COLO829 (cell line): ENCODE measurements at regions not wholly inside any gene's neighbourhood (a gene's known extent, or its start where the extent isn't known, plus 50 kb on each side); places are given as distances from the start of the nearest gene placed in this dataset.

Experiments
- DNase-seq: peaks from one replicate; pipeline ENCODE4 v3.0.0; 2012; ENCODE audit warnings: low spot score

DNA sequence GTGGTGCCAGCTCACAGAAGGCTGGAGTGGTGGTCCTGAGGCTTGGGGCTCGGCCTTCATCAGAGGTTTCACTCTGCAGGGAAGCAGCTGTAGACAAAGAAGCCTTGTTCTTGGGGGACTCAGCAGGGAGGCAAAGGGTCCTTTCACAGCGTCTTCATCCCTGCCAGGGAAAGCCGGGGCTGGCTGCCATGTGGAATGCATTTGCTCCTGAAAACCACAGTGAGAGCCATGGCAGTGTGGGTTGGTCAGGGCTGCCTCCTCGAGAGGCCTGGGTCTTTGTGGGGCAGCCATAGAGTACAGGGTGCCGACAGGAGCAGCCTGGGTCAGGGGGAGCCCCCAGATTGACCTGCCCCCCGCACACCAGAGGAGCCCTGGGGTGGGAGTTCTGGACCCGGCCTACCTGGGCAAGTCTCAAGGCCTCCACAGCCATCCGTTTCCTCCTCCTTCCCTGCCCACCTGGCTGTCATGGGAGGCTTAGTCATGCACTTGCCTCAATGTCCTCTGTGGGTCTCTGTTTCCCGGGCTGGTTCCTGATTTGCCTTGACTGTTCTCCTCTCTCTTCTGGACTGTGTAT, 144.0 kb downstream of the CDC5L start:
- DNase-seq, result no peak

DNA sequence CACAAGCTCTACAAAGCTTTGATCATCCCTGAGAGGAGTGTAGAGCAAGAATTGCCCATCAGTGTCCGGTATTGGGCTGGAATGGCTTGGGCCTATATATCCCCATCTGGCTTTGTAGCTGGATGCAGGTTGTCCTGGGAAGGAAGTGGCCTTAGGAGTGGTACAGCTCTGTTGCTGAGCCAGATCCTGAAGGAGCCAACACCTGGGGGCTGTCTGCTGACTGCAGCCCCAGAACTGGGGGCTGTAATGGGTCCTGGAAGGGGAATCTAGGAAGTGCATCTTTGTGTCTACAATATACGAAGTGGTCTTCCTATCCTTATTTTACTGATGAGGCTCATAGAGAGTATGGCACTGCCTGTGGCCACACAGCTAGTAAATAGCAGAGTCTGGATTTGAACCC, 145.9 kb downstream of the CDC5L start:
- no peak for DNase-seq

DNA sequence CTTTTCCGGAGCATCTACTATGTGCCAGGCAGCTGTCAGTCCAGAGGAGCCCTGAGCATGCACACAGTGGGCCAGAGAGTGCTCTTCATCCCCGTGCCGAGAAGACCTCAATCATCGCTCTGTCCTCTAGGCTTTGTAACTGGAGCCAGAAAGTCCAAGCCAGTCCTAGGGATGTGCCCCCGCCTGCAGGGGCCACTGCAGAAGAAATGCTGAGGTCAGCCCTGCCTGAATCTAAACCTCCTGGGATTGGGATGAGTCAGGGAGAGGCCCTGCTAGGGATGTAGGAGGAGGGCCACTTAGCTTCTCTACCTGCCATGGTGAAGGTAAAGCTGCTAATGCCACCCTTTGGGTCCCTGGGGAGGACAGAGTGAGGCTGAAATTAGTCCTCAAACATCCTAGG, 146.8 kb downstream of the CDC5L start:
- DNase-seq, result no peak

DNA sequence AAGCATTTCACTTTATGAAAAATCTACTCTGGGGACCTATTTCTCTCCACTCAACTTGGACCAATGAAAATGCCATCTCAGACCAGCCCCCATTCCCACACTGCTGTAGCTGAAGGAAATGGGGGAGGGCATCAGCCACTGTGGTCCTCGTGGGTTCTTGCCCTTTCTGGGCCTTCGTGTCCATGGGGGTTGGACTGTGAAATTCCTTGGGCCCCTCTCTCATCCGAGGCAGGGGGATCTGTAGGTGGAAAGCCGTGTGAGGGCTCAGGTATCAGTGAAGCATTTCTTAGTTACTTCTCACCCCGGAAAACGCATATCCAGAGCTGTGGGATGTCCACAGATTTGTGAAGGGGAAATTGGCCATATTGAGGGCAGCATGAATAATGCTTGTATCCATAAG, 147.9 kb downstream of the CDC5L start:
- DNase-seq, result no peak

DNA sequence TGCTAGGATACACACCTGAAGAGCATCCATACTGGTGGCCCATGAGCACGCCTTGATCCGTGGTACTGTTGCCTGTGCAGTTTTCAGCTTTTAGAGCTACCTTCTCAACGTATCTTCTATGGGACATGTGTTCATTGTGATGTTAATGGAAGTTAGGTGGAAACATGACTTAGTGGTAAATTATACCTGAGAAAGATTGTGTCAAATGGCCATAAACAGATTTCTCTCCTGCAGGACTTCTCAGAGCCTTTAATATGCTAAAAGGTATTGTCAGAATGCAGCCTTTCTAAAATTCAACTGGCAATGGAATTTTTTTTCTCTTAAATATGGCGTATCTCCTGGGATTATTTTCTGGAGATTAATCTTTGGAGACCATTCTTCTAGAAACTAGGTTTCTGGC, 148.5 kb downstream of the CDC5L start:
- DNase-seq, result no peak

GRCh38 chr6:44537306-44538049, 150.0 kb downstream of the CDC5L start:
- DNase-seq, result no peak

DNA sequence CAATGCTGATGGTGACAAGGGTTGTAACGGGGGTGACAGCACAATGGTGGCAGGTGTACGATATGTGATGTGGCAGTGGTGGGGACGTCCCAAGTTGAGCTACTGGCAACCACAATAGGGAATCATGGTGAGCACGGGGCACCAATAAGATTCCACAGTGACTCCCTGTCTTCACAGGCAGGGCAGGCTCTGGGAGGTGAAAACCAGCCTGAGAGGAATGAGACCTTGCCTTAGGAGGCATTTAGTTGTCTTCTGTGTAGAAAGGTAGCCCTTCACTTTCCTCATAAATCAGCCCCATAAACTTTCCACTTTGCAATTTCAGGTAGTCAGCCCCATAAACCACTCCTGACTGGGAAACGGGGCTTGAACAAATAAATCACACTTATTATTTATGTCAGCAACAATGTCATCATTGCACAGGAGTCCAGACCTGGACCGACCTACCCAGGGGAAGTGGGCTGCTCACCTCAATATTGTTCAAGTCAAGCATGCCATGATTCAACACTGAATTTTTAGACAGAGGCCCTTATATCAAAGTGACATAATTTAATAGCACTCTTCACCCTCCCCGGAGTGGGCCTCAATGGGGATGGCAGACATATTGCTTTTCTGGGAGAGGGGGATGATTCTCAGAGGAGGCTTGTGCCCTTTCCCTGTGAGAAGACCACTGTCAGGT, 150.8 kb downstream of the CDC5L start:
- DNase-seq, result no peak

DNA sequence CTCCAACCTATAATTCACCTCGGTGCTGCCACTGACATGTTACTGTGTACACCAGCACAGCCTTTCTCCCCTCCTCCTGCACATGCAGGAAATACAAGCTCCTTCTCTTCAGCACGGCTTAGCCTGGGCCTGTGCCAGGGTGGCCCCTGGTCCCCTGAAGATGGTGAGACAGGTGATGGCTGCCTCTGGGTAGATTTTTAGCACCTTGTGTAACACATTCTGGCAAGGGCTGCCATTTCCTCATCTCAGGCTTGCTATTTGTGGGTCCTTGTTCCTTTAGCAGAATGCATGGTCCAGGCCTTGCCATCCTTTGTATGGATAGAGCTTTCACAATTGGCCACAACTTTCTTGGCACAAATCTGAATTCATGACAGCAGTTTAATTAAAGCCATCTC, 151.3 kb downstream of the CDC5L start:
- no peak for DNase-seq

DNA sequence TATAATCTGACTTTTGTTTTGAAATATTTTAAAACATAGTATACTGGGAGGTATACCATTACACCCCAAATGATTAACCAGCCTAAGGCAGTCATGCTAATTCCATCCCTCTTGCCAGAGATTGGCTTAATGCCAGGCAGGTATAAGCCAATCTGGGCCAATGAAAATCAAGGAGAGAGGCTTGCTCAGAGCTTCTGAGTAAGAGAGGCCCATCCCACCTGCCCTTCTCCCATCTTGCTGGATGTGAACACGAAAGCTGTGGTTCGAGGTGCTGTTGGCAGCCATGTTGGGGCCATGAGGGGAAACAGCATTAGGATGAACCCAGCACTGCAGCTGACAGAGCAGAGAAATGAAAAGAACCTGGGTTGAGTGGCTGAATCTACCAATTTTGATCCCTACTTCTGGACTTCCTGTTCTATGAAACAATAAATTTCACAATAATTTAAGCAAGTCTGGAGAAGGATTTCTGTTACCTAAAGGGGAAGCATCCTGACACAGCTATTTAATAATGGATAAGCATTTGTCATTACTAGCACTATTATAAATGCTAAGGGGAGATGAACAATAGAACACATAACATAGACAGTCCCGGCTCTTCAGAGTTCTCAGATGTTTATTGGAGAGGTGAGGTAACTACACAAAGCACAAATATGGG, 152.3 kb downstream of the CDC5L start:
- no peak for DNase-seq

DNA sequence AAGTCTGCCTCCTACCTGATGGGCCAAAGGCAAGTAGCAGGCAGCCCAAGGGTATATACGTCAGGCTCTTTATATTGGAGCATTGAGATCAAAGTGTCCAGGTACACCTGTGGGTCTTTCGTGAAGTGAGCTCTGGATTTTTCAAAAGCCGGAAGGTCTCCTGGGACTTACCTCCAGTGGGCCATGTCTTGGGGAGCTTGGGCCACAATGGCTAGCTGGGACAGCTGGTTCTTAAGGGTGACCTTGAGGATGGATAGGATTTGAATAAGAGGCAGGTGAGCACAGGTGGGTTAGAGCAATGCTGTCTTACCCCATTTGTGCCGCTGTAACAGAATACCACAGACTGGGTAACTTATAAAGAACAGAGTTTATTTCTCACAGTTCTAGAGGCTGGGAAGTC, 153.4 kb downstream of the CDC5L start:
- DNase-seq, result no peak

- no peak for DNase-seq
Observed at GRCh38 chr6:44542401-44543116, 155.1 kb downstream of the CDC5L start.

DNA sequence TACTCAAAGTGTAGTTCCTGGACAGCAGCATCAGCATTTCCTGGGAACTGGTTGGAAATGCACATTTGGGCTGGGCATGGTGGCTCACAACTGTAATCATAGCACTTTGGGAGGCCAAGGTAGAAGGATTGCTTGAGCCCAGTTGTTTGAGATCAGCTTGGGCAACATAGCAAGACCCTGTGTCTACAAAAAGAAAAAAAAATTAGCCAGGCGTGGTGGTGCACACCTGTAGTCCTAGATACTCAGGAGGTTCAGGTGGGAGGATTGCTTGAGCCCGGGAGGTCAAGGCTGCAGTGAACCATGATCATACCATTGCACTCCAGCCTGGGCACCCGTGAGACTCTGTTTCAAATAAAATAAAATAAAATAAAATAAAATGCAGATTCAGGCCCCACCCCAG, 156.2 kb downstream of the CDC5L start:
- DNase-seq, result no peak

DNA sequence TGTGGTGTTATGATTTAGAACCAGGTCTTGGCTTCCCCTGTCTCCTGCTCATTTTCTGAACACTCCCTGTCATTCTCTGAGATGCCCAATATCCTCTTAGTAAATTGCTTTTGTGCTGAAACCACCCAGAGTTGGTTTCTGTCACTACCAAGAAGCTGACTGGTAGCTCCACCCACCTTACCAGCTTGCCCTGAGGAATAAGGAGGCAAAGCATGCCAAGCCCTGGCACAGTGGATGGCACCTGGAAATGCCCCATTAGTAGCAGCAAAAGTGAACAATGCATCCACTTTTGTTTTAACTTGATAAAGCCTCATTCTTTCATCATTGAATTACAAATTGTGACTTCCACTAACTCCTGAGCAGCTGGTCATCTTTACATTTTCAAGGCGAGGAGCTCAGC, 157.7 kb downstream of the CDC5L start:
- no peak for DNase-seq

- DNase-seq, result no peak
Observed at GRCh38 chr6:44548319-44548718, 160.8 kb downstream of the CDC5L start.

GRCh38 chr6:44549516-44549915, 162.0 kb downstream of the CDC5L start:
- DNase-seq, result no peak

- DNase-seq, result no peak
Observed at GRCh38 chr6:44554194-44554593, 166.7 kb downstream of the CDC5L start.

DNA sequence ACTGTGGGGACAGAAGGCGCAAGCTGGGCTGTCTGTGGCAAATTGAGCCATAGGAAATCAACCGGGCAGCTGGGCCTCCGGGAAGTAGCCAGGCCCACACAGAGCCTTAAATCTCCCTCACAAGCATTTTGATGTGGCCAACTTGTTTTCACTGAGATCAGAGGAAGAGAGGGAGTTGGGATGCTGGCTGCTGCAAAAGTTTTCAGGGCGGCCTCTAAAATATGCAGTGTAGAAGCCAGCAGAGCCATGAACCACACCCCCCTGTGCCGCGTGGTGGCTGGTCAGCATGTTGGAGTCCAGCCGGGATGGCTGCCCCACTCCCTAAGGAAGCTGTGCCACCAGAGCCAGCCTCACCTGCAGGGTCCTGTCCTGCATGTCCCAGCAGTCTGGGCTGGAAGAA, 167.4 kb downstream of the CDC5L start:
- no peak for DNase-seq

GRCh38 chr6:44556046-44556445, 168.5 kb downstream of the CDC5L start:
- no peak for DNase-seq

GRCh38 chr6:44558024-44558831, 170.7 kb downstream of the CDC5L start:
- DNase-seq, result no peak

GRCh38 chr6:44558832-44559251, 171.3 kb downstream of the CDC5L start:
- DNase-seq, result no peak

GRCh38 chr6:44559486-44560270, 172.2 kb downstream of the CDC5L start:
- no peak for DNase-seq
